AG09319 (cell line): ENCODE measurements at regions not wholly inside any gene's neighbourhood (a gene's known extent, or its start where the extent isn't known, plus 50 kb on each side); places are given as distances from the start of the nearest gene placed in this dataset.

Source experiments
- DNase-seq: peaks from one replicate; pipeline ENCODE4 v3.0.0-alpha.2; 2010; ENCODE audit warnings: low read depth; ENCODE audit errors: extremely low read depth
- TF ChIP-seq, protein P1 (sequence below): IDR thresholded peaks from 2 replicates; pipeline ENCODE4 v1.5.1; 2011; ENCODE audit warnings: low read depth, mild to moderate bottlenecking, inconsistent platforms, low read length, moderate library complexity

DNA sequence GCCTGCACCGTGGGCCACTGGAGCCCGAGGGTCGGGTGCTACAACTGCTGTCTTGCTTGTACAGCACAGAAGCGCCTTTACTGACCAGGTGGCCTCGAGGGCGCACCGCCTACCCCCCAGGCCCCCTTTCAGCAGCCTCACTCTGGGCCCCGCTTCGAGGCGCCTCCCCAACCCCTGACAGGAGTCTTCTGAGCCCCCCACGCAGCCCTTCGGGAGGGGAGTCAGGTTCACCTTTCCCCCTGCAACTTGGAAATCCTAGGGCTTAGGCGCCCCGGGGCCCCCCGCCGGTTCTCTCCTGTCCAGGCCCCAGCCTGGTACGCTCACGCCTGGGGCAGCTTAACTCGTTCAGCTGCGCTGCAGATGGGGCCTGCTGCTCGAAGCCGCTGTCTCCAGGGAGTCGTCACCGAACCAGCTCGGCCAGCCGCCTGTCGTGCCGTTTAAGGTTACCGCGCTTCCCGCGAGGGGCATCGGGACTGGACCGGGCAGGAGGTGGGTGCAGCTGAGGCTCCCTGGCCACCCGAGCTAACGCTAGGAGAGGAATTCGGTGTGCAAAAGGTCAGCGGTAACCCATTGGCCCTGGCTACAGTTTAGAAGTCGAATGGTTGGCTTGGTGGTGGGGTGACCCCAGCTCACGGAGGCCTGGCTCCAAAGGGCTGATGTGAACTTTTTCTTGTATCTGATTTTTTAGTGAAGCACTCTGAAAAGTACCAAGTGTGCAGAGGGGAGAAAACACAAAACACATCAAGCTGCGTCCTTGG is 58.9 kb upstream of the BCOR start:
- TF ChIP-seq, protein P1, sequence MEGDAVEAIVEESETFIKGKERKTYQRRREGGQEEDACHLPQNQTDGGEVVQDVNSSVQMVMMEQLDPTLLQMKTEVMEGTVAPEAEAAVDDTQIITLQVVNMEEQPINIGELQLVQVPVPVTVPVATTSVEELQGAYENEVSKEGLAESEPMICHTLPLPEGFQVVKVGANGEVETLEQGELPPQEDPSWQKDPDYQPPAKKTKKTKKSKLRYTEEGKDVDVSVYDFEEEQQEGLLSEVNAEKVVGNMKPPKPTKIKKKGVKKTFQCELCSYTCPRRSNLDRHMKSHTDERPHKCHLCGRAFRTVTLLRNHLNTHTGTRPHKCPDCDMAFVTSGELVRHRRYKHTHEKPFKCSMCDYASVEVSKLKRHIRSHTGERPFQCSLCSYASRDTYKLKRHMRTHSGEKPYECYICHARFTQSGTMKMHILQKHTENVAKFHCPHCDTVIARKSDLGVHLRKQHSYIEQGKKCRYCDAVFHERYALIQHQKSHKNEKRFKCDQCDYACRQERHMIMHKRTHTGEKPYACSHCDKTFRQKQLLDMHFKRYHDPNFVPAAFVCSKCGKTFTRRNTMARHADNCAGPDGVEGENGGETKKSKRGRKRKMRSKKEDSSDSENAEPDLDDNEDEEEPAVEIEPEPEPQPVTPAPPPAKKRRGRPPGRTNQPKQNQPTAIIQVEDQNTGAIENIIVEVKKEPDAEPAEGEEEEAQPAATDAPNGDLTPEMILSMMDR: no peak
- no peak for DNase-seq

DNA sequence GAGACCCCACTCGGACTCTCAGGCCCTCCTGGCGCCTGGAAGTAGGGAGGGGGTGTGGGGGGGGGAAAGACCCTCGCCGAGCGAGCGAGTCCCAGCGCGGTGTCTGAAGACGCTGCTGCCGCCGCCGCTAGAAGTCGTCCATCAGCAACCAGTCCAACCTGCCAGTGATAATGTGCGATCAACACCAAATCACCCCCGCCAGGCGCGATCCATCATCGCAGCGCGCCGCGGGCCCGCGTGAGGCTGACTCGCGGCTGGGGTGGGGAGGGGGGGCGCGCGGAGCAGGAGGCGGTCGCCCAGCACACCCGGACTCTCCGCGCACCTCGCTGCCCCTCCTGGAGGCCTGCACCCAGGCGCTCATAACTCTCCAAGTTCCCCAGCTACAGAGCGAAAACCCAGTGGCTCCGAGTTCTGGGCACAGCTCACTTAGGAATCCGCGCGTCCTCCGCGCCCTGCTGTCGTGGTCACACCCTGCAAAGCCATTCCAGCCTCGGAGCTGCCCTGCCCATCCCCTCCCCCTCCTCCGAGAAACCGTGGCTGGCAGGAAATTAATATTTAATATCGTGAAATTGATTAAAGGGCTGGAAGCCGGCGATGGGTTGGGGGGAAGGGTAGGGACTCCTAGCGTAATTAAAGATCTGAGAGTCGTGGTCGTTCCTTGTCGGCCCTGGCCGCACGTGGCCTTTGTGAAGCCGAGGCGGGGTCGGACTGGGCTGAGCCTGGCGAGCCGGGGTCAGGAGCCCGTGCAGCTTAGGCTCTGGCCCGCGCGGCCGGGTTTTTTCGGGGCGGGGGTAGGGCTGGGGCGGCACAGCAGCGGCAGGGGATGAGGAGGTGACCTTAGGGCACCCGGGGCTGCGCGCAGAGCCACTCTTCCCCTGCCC is 58.1 kb upstream of the BCOR start:
- no peak for DNase-seq
- TF ChIP-seq, protein P1: no peak

DNA sequence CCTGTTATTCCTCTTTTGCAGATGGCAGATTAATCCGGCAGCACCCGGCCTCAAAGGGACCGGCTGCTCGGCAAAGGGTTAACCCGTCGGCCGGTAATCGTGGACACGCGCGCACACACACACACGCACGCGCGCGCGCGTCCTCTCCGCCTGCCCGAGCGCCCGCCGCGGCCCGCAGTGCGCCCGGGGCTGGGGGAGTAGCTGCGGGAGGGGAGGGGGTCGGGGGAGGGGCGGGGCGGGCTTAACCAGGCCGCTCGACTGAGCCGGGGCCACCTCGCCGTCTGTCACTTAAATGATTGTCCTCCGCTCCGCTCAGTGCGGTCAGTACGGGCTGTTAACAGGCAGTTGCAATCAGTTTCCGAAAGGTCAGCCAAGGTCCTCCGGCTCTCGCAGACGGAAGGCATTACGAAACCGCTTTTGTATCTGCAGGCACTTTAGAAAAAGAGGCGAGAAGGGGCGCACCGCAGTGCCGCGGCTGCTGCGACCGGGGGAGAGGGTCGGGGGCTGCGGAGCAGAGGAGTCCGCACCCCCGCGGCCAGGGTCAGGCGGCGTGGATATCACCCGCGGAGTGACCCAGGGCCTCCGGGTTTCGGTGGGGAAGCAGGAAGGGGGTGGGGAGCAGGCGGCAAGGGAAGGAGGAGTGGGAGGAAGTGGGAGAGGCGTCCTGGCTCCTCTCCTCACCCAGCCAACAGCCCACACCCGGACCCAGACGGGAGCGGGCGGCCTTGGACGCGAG is 57.3 kb upstream of the BCOR start:
- DNase-seq: no peak
- TF ChIP-seq, protein P1: no peak

DNA sequence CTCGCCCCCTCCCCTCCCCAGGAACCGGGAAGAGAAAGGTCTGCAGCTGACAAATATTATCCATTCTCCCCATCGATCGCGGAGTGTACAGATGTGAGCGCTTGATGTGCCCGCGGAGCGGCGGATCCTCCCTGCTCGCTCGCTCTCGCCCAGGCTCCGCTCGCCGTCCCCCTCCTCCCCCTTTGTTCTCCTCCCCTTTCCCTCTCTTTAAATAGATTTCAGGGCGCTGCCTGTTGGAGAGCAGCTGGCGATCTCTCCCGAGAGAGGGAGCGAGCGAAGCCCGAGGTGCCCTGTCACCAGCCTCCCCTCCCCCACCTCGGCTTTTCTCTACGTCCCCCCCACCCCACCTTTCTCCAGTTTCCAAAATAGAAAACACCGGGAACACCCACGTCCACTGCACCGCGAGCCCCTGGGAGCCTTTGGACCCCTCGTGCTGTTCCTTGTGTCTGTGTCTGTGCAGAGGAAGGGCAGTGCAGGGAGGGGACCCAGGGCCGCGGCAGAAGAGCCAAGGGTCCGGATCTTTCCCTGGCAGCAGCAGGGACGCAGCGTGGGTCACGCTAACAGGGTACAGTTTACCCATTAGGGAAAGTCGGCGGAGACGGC is 56.6 kb upstream of the BCOR start:
- no peak for DNase-seq
- TF ChIP-seq, protein P1: no peak

DNA sequence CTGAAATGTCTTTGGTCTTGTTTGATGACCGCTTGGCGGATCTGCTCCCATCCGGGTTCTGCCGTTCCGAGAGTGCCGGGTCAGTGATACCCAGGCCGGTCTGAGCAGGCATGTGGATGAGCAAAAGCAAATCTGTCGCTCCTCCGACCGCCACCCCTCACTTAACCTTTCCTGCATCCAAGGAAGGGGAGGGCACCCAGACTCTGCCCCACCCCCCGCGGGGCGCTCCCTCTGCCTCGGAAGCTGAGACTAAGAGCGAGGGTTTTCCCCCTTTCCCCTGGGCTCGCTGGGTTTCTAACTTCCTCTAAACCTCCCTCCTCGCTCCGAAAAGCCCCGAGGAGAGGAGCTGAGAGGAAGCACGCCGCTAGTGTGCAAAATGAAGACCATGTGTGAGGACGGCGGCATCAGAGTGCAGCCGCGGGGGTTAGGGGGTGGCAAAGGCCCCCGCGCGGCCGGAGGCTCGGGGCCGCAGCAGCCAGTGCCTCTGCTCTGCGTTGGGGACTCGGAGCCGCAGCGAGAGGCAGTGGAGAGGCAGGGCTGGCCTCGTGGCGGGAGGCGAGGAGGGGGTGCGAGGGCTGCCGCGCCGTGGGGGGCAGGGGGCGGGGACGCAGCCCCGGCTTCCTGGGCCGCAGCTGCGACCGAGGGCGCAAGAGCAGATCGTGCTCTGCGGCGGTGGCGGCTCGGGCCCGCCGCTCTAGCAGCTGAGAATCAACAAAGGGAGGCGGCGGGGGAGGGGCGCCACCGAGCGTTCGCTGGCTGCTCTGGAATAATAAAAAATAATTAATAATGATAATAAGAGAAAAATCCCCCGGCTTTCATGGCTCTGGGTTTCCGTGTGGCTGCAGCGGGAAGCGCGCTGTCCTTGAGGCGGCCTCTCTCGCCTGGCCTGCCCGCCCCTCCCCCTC is 55.8 kb upstream of the BCOR start:
- no peak for DNase-seq
- TF ChIP-seq, protein P1: no peak

DNA sequence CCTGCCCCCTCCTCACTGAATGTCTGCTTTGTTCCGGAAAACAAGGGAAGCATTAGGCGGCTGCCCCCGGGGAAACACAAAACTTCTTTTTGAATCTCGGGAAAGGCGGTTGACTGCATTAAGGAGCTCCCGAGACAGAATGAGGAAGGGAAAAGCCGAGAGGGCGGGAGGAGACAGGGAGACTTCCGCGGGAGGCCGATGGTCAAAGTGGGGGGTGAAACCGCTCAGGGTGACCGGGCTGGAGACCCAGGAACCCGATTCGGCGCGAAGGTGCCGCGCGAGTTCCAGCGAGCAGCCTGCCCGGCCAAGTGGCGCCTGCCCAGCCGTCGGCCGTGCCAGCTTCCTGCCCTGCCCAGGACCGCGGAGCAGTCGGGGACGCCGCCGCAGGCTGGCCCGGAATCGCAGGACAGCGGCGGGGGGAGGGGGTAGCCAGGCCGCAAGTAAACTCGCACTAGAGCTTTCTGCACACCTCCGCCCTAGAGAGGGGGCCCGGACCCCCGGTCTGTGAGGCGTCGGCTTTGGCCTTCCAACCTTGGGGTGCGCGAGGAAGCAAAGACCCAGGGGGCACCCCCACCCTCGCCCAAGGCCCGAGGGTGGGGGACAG is 55.1 kb upstream of the BCOR start:
- TF ChIP-seq, protein P1: no peak
- DNase-seq: no peak
